ENCODE measurements at regions not wholly inside any gene's neighbourhood (a gene's known extent, or its start where the extent isn't known, plus 50 kb on each side); places are given as distances from the start of the nearest gene placed in this dataset.

GRCh38 chr9:82104252-82104651 is 115.7 kb downstream of the SPATA31D1 start:
- DNase-seq (ENCODE audit: low spot score) = no peak
- TF ChIP-seq CTCF (IDR thresholded peaks at IDR 0.05; ENCODE audit: extremely low read depth, missing control alignments) = no peak

DNA sequence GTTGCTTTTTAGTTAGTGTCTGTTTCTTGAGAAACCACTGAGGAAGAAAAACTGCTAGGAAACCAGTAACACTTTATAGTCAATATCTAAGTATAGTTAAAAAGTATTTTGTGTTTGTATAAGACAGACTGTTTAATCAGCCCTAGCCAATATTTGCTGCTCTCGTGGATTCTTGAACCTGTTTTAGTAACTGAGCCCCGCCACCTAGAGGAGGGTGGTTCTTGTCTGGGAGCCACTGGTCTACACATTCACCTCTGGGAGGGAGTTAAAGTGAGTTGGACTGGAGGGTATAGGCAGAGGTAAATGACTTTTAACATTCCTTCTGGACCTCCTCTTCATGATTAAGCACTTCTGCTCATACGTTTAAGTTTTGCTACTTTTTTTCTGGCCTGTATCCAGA is 117.2 kb downstream of the SPATA31D1 start:
- DNase-seq (ENCODE audit: low spot score) = no peak
- no peak for TF ChIP-seq CTCF (IDR thresholded peaks at IDR 0.05; ENCODE audit: extremely low read depth, missing control alignments)

DNA sequence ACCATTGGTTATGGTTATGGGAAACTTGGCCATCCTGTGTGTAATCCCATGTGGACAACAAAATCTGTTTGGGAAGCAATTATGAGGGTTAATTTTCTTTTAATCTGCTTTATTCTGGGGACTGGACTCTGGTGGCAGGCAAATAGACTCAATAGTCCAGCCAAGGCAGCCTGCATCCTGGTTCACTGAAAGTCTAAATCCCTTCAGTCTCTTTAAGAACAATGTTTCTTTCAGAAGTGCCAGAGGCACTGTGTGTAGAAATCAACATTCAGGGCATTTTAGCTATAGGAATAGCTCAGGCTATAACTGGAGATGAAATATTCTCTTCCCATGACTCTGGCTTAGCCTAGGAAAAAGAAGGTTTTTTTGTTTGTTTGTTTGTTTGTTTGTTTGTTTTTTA is 118.0 kb downstream of the SPATA31D1 start:
- no peak for DNase-seq (ENCODE audit: low spot score)
- TF ChIP-seq CTCF (IDR thresholded peaks at IDR 0.05; ENCODE audit: extremely low read depth, missing control alignments) = no peak

DNA sequence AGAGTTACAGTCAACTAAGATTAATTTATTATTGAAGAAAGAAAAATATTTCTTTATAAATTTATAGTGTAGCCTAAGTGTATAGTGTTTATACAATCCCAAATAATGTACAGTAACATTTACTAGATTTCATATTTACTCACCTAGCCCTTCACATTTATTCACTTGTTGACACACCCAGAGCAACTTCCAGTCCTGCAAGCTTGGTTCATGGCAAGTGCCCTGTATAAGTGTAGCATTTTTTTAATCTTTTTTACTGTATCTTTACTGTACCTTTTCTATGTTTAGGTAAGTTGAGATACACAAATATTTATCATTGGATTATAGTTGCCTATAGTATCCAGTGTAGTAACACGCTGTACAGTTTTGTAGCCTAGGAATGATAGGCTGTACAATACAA is 119.9 kb downstream of the SPATA31D1 start:
- no peak for DNase-seq (ENCODE audit: low spot score)
- no peak for TF ChIP-seq CTCF (IDR thresholded peaks at IDR 0.05; ENCODE audit: extremely low read depth, missing control alignments)

DNA sequence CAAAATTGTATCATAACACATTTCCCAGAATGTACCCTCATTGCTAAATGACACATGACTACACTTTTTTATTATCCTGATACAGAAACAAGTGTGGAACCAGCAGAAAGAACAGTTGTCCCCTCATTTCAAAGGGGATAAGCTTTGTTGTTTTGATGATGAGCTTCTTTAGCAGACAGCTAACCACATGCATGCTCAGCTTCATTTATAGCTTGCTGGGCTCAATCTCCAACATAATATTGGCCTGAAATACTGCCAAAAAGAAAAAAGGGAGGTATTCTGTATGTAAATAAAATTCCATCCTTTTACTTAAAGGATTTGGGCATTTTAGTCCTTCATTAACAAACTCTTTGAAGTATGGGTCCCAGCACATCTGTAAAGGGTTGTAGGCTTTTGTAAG is 120.4 kb downstream of the SPATA31D1 start:
- no peak for TF ChIP-seq CTCF (IDR thresholded peaks at IDR 0.05; ENCODE audit: extremely low read depth, missing control alignments)

DNA sequence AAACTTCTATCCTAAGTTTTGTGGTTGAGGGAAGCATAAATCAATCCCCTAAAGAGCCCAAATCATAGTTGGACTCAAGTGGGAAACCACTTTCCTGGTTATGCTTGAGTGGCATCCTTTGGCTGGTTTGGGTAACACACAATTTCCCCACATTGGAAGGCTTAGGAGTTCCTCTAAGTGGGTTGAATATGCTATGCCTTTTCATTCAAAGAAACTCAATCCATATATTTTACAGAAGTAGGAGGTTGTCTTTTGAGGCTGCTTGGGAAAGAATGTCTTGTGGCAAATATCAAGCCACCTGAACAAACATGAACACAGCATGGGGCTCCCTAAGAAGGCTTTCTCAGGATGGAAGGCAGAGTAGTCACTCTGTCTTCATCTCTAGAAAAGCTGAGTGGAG is 121.1 kb downstream of the SPATA31D1 start:
- DNase-seq (ENCODE audit: low spot score) = no peak
- no peak for TF ChIP-seq CTCF (IDR thresholded peaks at IDR 0.05; ENCODE audit: extremely low read depth, missing control alignments)

More for the DNA sequence above, 120.4 kb downstream of the SPATA31D1 start:
- DNase-seq (ENCODE audit: low spot score) = no peak

GRCh38 chr9:82110881-82111280 is 122.3 kb downstream of the SPATA31D1 start:
- no peak for TF ChIP-seq CTCF (IDR thresholded peaks at IDR 0.05; ENCODE audit: extremely low read depth, missing control alignments)
- no peak for DNase-seq (ENCODE audit: low spot score)

Data from GM20000 (cell line).